Globus pallidus (tissue), 1 donor: ENCODE measurements at regions not wholly inside any gene's neighbourhood (a gene's known extent, or its start where the extent isn't known, plus 50 kb on each side); places are given as distances from the start of the nearest gene placed in this dataset.
"Not testable (repeated sequence)": the region's sequence is repeated elsewhere in the genome, so short reads cannot be mapped to it uniquely, and the experiment has no call there.

Experiments
- DNase-seq: peaks from one replicate; pipeline ENCODE4 v3.0.0-alpha.2; 2015; ENCODE audit warnings: low spot score

DNA sequence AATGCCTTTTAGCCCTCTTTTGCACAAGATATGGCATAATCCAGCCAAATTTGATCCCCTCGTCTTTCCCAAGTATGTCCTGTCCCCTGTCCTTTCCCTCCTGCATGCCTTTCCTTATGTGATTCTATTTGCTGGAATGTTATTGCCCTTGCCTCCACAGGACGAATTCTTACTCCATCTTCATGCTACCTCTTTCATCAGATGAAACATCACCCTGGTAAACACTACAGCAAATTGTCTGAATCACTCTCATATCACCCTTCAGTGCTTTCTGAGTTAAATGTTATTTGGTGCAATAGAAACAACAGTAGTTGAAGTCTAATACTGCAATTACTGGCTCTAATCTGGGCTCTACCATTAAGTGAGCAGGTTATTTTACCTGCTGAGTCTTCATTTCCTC lies 52.2 kb upstream of the FAT1 start:
- DNase-seq: no peak

DNA sequence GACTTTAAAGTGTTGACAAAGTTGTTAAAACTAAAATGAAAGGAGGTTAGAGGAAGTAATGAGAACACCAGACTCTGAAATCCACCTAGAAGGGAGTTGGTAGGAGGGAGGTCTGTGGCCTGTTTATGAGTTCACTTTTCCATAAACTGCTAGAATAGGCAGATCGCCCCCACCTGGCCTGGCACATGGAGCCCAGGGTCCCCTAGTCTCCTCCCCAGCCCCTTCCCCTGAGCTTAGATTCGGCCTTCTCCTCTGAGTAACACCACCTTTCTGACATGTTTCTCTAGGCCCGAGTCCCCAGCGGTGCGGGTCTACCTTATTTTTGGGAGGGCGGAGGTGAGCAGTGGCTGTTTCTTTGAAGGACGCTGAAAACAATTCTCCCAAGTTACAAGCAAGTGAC lies 54.5 kb upstream of the FAT1 start:
- DNase-seq: no peak

GRCh38 chr4:186780291-186781031 lies 56.8 kb upstream of the FAT1 start:
- DNase-seq: no peak

GRCh38 chr4:186781032-186781917 lies 57.6 kb upstream of the FAT1 start:
- DNase-seq: no peak

- no peak for DNase-seq
Observed at GRCh38 chr4:186782302-186782701, 58.6 kb upstream of the FAT1 start.

DNA sequence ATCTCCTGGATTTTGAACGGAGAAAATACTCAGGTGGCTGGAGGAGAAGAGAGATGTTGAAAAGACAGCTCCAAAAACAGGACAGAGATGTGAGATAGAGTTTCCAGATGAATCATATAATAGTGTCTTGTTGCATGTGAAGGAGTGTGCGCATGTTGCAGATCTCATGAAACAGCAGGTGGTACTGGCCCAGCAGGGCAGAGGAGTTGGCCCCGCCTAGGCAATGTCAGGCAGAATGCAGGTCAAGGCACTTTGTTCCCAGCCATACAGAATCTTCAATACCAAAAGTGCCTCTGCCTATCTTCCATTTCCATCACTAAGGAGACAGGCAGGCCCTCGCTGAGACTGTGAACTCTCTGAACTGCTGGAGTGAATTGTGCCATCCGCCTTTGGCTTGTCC lies 63.9 kb upstream of the FAT1 start:
- no peak for DNase-seq

DNA sequence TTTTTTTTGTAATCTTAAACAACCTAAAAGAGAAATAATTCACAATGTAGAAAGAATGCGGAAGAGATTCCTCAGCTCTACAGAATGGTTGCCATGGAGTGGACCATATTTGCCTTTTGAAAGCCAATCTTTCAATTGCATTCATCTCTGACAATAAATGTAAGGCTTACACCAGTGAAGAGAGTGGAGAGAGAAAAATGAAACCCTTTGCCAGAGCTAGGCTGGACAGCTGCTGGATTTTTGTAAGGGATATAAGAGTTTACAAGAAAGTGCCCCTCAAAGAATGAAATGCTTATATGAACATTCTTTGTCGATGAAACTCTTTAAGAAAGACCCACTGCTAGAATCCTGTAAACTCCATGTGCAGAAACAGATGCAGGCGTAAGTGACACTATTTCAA lies 66.0 kb upstream of the FAT1 start:
- DNase-seq: no peak

DNA sequence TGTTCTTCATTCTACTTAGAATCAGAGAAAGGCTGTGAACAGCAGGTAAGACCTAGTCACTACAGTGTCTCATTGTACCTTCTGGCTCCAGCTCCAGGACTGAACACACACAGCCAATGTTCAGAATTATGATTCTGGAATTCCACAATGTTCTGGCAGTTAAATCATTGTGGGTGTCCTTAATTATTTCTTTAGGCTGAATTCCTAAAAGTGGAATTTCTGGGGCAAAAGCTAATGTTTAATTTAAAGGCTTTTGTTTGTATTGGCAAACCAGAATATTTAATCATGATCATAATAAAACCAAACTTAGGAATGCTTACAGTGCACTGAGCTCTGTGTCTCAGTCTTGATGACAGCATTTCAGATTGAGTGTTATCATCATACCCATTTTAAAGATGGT lies 67.0 kb upstream of the FAT1 start:
- no peak for DNase-seq

GRCh38 chr4:186792728-186793366 lies 69.2 kb upstream of the FAT1 start:
- no peak for DNase-seq

GRCh38 chr4:186798951-186799659 lies 75.4 kb upstream of the FAT1 start:
- no peak for DNase-seq

GRCh38 chr4:186805020-186805820 lies 81.6 kb upstream of the FAT1 start:
- no peak for DNase-seq

- not testable (repeated sequence) for DNase-seq
Observed at GRCh38 chr4:186805917-186806316, 82.3 kb upstream of the FAT1 start.

- DNase-seq: no peak
Observed at GRCh38 chr4:186806679-186807421, 83.2 kb upstream of the FAT1 start.

GRCh38 chr4:186807808-186808629 lies 84.4 kb upstream of the FAT1 start:
- no peak for DNase-seq

DNA sequence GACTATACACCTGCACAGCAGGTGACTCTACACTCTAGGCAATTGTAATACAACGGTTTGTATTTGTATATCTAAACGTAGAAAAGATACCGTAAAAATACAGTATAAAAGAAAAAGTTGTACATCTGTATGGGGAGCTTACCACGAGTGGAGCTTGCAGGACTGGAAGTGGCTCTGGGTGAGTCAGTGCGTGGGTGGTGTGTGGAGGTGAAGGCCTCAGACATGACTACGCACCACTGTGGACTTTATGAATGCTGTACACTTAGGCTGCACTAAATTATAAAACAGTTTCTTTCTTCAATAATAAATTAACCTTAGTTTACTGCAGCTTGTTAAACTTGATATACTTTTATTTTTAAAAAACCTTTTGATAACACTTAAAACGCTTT lies 85.0 kb upstream of the FAT1 start:
- no peak for DNase-seq

- no peak for DNase-seq
Observed at GRCh38 chr4:186809070-186809469, 85.4 kb upstream of the FAT1 start.

DNA sequence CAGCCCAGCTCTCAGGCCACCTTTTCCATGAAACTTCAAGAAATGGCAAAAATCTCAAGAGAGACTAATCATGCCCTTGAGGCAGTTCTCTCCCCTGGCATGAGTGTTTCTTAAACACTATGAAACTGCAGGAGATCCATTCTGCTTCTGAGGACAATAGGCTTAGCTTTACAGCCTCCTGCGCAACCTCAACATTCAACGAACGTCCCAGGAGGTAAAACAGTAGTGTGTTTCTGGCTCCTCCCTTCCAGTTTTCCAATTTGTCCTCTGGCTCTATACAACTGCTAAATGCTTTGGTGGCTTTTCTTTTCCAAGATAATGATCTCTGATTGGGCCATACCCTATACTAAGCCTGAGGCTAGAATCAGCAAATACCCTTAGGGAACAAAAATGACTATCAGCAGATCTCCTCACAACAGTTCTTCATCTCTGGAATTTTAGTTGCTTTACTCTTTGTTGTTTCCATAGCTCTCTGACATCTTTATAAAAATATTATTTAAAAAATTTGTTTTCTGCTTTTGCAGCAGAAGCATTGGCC lies 87.0 kb upstream of the FAT1 start:
- no peak for DNase-seq

- DNase-seq: no peak
Observed at GRCh38 chr4:186812592-186812991, 88.9 kb upstream of the FAT1 start.

GRCh38 chr4:186813377-186814068 lies 89.9 kb upstream of the FAT1 start:
- DNase-seq: no peak
